Fibroblast of skin of scalp (primary cell): ENCODE measurements at regions not wholly inside any gene's neighbourhood (a gene's known extent, or its start where the extent isn't known, plus 50 kb on each side); places are given as distances from the start of the nearest gene placed in this dataset.

Experiments
- DNase-seq: peaks from one replicate; pipeline ENCODE4 v3.0.0-alpha.2; 2013

GRCh38 chr2:191738003-191738402, 60.1 kb downstream of the NABP1 start:
- no peak for DNase-seq

GRCh38 chr2:191738667-191739066, 60.7 kb downstream of the NABP1 start:
- no peak for DNase-seq

- DNase-seq = no peak
Measured at GRCh38 chr2:191739194-191739593, 61.3 kb downstream of the NABP1 start.

- DNase-seq = no peak
Measured at GRCh38 chr2:191740016-191740419, 62.1 kb downstream of the NABP1 start.

- no peak for DNase-seq
Measured at GRCh38 chr2:191740759-191741158, 62.8 kb downstream of the NABP1 start.

GRCh38 chr2:191746346-191747169, 68.6 kb downstream of the NABP1 start:
- no peak for DNase-seq

DNA sequence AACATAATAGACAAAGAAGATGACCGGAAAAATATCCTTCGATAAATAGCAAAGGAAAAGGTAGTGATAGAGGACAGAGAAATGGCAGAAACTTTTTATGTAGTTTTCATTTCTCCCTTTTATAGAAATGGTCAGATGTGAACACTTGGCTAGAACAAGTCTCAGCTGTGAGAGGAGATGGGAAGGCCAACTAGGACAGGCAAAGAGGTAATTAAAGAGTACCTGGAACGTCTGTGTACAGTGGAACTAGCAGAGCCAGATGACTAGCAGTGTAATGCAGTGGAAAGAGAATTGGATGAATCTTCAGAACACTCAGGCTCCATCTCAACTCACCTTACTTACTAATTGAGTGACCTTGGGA, 69.2 kb downstream of the NABP1 start:
- no peak for DNase-seq

DNA sequence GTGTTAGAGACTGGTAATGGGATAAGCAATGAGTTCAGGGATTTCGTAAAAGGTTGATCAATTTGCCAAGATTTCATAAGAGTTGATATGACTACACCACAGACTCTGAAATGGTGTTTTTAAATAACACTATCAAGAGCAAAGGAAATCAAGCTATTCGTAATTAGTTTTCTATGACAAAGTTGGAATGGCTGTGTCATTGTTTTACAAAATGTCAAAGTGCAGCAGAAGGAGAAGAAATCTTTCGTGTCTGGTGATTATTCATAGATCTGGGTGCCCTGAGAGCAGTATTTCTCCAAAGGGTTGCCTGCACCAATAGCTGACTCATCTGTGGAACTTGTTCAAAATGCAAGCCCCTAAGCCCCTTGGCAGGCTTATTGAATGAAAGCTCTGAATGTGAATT, 70.1 kb downstream of the NABP1 start:
- DNase-seq = no peak

DNA sequence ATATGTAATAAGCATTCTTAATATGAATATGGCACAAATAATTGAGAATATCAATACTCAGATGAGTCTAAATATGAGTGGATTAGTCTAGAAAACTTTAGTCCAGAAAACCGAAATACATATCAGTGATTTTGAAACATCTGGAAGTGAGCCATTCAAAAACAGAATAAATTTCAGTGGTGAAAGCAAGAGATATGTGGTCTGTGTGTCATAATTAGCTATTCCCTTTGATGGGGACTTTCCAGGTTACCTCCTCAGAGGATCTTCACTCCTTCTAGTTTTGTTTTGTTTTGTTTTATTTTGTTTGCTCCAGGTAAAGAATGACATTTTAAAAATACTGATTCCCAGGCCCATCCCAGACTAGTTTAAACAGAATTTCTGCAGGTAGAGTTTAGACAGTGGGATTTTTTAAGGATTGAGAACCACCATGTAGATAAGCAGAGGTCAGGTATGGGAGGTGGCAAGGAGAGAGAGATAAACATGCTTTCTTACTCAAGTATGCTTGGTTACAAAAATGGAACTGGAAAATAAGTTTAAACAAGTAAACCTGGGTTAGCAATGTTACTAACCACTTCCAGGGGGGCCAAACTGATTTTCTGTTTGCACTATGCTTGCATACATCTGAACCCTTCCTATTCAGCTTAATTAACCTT, 70.7 kb downstream of the NABP1 start:
- DNase-seq = no peak

DNA sequence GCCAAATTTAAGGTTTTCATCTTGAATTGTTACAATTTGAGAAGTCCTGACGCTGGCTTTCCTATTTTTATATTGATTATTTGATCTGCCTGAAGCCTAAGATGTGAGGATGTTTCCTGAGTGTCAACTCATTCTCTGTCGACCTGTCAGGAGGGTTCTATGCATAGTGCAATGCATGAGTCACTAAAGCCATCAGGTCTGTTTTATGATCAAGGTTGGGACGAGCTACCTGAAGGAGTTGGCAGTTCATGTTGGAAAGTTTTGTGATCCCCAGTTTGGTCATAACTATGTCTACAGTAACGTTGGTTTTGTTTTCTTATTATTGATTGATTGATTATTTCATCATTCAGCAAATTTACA, 71.2 kb downstream of the NABP1 start:
- no peak for DNase-seq

DNA sequence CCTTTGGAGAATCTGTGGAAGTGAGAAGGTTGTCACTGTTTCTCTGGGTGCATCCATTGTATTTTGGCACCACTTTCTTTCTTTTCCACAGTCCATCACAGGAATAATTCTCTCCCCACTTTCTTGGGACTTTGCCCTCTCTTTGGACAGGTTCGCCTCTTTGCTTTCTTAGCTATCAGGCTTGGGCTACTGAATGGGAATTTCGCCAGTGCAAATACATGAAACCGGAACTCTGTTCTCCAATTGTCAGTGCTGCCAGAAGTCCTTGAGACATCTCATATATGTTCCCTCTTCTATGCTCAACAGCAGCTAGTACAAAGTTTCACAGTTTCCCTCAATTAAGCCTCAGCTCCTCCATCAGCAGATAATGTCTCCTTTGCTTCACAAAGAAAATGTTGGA, 76.2 kb downstream of the NABP1 start:
- no peak for DNase-seq

GRCh38 chr2:191756761-191757160, 78.8 kb downstream of the NABP1 start:
- DNase-seq = no peak

DNA sequence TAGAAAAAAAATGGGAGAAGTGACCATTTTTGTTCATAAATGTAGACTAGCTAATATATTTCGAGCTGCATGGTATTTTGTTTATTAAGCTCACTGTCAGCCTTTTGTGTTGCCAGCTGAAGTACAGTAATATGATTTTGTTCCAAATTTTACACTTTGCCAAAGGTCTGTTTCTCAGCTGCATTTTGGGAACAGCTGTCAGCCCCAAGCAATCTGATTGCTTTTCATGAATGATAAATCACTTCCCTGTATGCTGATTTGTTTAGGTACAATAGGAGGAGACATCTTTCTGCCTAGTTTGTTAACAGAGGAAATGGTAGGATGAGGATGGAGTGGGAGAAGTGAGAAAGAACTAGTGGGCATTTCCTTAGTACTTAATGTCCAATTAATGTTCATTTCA, 79.3 kb downstream of the NABP1 start:
- no peak for DNase-seq

DNA sequence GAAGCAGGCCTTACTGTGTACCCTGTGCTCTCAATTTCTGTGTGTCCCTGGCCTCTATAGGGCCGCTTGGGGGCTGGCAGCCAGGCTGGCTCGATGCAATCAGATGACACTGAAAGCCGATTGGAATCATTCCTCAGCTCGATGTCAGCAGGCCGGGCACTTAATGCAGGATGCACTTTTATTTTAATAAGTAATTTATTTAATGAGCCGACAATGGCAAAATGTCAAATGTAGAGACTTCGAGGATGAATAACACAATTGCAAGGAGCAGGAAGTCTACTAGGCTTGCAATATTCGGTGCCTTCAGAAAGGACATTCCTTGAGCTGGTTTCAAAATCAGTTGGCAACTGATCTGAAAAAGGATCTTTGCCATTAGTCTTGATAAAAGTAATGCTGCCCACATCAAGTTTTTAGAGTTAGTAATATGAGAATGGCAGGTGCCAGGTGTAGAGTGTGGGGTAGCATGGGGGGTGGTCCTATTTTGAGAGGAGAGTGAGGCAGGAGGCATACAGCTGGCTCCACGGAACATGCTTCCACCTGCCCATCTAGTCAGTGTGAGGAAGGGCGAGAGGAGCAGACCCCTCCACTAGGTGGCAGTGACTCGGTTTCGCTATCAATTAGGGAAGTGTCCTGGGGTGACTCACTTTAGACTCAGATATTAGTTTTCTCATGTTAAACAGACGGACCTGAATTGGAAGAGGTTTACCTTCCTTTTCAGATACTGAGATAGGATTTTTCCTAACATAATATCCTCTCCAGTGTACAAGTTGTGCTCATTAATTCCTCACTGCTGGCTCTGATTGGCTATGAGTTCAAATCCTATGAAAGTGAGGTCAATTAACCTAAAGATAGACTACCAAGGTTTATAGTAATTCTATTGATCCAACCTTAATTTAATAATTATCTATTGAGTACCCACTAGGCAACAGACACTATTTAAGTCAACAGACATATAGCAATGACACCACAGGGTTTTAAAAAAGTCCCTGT, 80.9 kb downstream of the NABP1 start:
- peak; percentile 43 for DNase-seq

DNA sequence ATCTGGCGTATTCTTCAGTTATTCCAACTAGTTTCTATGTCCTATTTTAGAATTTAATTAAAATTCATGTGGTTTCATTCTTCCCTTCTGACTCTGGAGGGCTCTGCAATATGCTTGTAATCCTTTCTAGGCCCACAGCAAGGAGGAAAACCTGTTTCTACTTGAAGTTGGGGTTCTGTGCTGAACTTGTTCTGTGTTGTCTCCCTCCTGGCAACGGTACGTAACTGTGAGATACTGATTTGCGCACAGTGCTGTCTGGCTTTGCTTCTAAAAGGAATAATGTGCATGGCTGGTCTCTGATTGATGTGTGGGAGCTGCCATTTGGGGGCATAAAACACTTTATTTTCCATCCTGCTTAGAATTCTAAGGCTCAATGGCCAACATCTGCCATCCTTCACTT, 81.7 kb downstream of the NABP1 start:
- DNase-seq = no peak

DNA sequence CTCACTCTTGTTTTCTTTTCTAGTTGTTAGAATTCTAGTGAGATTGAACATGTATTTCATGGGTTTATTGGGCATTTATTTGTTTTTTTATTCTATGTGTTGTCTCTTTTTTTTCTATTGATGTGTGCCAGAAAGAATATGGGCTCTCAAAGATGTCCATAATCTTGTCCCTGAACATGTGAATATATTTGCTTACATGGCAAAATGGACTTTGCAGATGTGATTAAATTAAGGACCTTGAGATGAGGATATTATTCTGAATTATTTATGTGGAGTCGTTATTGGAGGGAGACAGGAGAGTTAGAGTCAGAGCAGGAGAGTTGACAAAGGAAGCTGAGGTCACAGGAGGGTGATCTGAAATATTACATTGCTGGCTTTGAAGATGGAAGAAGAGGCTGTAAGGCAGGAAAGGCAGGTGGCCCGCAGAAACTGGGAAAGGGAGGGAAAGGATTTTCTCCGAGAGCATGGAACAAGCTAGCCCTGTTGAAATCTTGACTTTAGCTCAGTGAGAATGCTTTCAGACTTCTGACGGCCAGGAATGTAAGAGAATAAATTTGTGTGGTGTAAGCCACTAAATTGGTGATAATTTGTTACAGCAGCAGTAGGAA, 82.8 kb downstream of the NABP1 start:
- no peak for DNase-seq

DNA sequence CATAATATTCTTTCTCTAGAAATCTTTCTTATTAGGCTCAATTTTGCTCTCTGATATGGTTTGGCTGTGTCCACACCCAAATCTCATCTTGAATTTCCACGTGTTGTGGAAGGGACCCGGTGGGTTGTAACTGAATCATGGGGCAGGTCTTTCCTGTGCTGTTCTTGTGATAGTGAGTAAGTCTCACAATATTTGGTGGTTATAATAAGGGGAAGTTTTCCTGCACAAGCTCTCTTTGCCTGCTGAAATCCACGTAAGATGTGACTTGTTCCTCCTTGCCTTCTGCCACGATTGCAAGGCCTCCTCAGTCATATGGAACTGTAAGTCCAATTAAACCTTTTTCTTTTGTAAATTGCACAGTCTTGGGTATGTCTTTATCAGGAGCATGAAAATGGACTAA, 73.8 kb downstream of the CAVIN2 start:
- no peak for DNase-seq

GRCh38 chr2:191777351-191777750, 69.5 kb downstream of the CAVIN2 start:
- DNase-seq = no peak

DNA sequence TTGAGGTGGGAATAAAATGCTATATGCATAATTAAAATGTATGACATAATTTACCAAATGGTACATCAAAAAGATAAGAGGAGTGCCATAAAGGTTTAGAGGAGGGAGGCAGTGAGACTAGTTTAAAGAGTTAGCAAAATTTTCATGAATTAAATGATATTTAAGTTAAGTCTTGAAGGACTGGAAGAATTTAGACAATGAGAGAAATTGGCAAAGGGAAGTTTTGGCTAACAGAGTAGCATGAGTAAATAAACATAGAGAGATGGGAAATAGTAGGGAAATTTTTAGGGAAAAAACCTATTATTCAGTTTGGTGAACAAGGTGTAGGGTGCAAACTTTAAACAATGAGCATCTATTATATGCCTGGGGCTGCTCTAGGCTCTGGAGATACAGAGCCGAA, 68.8 kb downstream of the CAVIN2 start:
- DNase-seq = no peak

- DNase-seq = no peak
Measured at GRCh38 chr2:191782351-191782750, 64.5 kb downstream of the CAVIN2 start.

- no peak for DNase-seq
Measured at GRCh38 chr2:191783416-191783815, 63.5 kb downstream of the CAVIN2 start.
